Neural crest cell (in vitro differentiated cells): ENCODE measurements at regions not wholly inside any gene's neighbourhood (a gene's known extent, or its start where the extent isn't known, plus 50 kb on each side); places are given as distances from the start of the nearest gene placed in this dataset.

ENCODE experiments used
- DNase-seq: peaks from one replicate; pipeline ENCODE4 v3.0.0; 2021; ENCODE audit warnings: low read depth, mixed read lengths, low spot score
- H3K27ac Mint-ChIP-seq: one replicate; pipeline ENCODE4 v1.8.0; 2021; ENCODE audit warnings: mild to moderate bottlenecking, mixed read lengths; ENCODE audit not compliant: unreplicated experiment
- H3K27me3 Mint-ChIP-seq: 2 replicates; pipeline ENCODE4 v1.8.0; 2021; ENCODE audit warnings: low read depth, mild to moderate bottlenecking, mixed read lengths
- H3K36me3 Mint-ChIP-seq: 2 replicates; pipeline ENCODE4 v1.8.0; 2021; ENCODE audit warnings: low read depth, mild to moderate bottlenecking, mixed read lengths
- H3K4me1 Mint-ChIP-seq: 2 replicates; pipeline ENCODE4 v1.8.0; 2021; ENCODE audit warnings: mixed read lengths
- H3K4me3 Mint-ChIP-seq: one replicate; pipeline ENCODE4 v1.8.0; 2021; ENCODE audit warnings: mild to moderate bottlenecking, mixed read lengths
- H3K9me3 Mint-ChIP-seq: 2 replicates; pipeline ENCODE4 v1.8.0; 2021; ENCODE audit warnings: mixed read lengths
- CTCF ChIP-seq: fragments of 200-600 bp; sonication (generic); conservative IDR thresholded peaks from 2 replicates; pipeline ENCODE4 v1.5.0; 2021; ENCODE audit warnings: antibody characterized with exemption, mild to moderate bottlenecking

DNA sequence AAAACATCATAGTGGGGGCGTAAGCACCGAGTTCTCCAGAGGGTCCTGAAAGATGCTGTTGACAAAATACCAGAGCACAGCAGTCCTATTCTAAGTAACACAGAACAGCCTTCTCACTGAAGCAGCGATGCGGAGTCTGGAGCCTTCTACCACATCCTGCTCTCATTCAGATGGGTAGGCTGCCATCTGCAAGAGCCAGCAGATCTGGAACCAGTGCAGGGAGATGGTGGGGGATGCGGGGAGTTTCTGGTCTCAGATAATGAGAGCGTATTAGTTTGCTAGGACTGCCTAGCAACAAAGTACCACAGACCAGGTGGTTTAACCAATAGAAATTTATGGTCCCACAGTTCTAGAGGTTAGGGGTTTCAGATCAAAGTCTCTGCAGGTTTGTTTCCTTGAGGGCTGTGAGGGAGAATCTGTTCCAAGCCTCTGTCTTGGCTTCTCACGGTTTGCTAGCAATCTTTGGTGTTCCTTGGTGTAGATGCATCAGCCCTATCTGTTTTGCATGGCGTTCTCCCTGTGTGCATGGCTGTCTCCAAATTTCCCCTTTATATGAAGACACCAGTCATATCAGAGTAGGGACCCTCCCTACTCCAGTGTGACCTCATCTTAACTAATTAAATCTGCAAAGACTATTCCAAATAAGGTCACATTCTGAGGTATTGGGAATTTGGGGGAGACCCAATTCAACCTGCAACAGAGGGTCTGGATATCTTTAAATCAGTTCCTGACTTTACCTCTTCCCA lies 52.0 kb upstream of the STEAP1B start:
- H3K4me3 Mint-ChIP-seq = no peak overlapping the region
- no peak overlapping the region for H3K27ac Mint-ChIP-seq
- TF ChIP-seq CTCF = no peak
- H3K36me3 Mint-ChIP-seq = no peaks in the 10 kb centered on the region
- peaks cover 11% of the 10 kb centered on the region for H3K4me1 Mint-ChIP-seq
- DNase-seq = no peak
- peaks cover 54% of the 10 kb centered on the region for H3K27me3 Mint-ChIP-seq
- H3K9me3 Mint-ChIP-seq = no peaks in the 10 kb centered on the region

GRCh38 chr7:22550514-22551030 lies 50.6 kb upstream of the STEAP1B start:
- DNase-seq = no peak
- H3K27me3 Mint-ChIP-seq = peaks cover 58% of the 10 kb centered on the region
- peak overlapping the region; percentile 91 for H3K4me3 Mint-ChIP-seq
- no peak overlapping the region for H3K27ac Mint-ChIP-seq
- H3K9me3 Mint-ChIP-seq = no peaks in the 10 kb centered on the region
- peaks cover 11% of the 10 kb centered on the region for H3K4me1 Mint-ChIP-seq
- TF ChIP-seq CTCF = peak; percentile 3
- no peaks in the 10 kb centered on the region for H3K36me3 Mint-ChIP-seq

DNA sequence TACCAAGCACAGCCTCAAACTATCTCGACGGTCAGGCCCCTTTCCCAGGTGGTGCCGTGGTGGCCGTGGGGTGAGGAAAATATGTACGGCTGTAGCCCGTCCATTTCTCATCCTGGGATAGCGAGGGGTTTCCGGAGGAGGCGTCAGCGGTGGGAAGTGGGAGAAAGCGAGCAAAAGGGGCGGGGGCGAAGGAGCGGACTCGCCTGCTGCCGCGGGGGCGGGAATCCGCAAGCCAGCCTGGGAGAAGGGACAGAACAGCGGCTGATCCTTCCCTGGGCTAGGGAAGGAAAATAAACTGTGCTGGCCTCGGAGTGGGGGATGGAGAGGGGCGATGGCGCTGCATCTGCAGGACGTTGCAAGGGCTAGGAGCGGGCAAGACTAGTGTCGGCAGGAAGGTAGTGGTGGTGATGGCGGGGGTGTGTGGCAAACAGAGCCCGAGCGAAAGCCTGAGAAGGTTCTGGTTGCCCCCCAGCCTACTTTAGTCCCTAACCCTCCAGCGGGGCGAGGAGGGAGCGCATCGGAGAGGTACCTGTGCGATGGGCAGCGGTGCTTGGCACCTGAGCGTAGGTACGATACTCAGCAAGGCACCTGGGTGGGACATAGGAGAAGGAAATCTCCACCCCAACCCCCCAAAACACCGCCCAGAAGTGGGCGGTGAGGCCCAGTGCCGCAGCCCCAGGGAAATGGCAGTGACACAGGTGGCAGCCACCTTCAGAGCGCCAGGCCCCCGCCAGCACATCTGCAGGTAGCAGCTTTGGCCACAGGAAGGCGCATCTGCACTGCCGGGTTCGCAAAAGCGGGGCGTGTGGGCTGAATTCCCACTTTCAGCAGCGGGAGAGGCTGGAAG lies 49.9 kb upstream of the STEAP1B start:
- peak overlapping the region; percentile 91 for H3K4me3 Mint-ChIP-seq
- no peaks in the 10 kb centered on the region for H3K9me3 Mint-ChIP-seq
- H3K27ac Mint-ChIP-seq = no peak overlapping the region
- DNase-seq = peak; percentile 34
- peaks cover 58% of the 10 kb centered on the region for H3K27me3 Mint-ChIP-seq
- H3K4me1 Mint-ChIP-seq = peaks cover 11% of the 10 kb centered on the region
- TF ChIP-seq CTCF = peak; percentile 67
- no peaks in the 10 kb centered on the region for H3K36me3 Mint-ChIP-seq
